ENCODE measurements at regions not wholly inside any gene's neighbourhood (a gene's known extent, or its start where the extent isn't known, plus 50 kb on each side); places are given as distances from the start of the nearest gene placed in this dataset.

DNA sequence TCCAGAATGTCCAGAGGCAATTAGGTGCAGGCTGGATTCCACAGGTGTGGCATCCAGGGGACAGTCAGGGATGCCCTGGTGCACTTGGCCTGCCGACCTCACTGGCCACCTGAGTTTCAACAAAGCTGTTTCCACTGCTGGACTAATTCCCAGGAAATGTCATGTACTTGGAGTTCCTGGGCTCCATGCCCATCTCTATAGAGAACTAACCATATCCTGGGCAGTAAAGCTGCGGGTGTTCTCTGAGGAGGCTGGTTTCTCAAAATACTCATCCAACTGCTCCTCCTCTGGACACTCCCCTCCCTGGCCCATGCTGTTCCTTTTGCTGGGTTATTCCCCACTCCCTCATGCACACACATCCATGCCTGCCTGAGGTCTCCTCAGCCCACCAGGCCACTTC is 161.9 kb upstream of the SKOR2 start:
- TF ChIP-seq TCF7L2 (IDR thresholded peaks at IDR 0.05; ENCODE audit: low read depth, low read length) (no peak), REST (IDR thresholded peaks at IDR 0.05; ENCODE audit: insufficient read depth in 1 of 2, low read depth in 2 of 2, low read length in 1 of 2) (no peak), CTCF (IDR thresholded peaks at IDR 0.05) (no peak), SIN3A (IDR thresholded peaks at IDR 0.05; ENCODE audit: borderline replicate concordance, insufficient read depth, low read depth, low read length) (no peak)
- no peak for DNase-seq (ENCODE audit: low read depth, low spot score)
- intact Hi-C loops (cut with micrococcal nuclease; ENCODE audit: unreplicated experiment) (no loop called here), in situ Hi-C loops (cut with HindIII; ENCODE audit: low pct_unique_long_range_greater_than_20kb, low sequenced_read_pairs) (no loop called here)
- H3K27me3 ChIP-seq (ENCODE audit: control insufficient read depth, insufficient read depth, low read length), result peaks cover 3% of the 10 kb centered on the region; the same call in 1 of the 2 replicates
- no peaks in the 10 kb centered on the region for H3K4me1 ChIP-seq (ENCODE audit: control insufficient read depth, insufficient read depth, low read length)
- BruUV-seq (replicated peaks), result no TSS peak
- CTCF ChIA-PET, result no interaction called here
- POLR2A ChIA-PET, result no interaction called here
- no peaks in the 10 kb centered on the region for H3K36me3 ChIP-seq (ENCODE audit: control insufficient read depth, insufficient read depth, low read length)
- ATAC-seq, result no peak
- no peak overlapping the region for H3K4me3 ChIP-seq (ENCODE audit: low read depth in 2 of 2, low read length in 2 of 2)
- H3K27ac ChIP-seq (ENCODE audit: low read length), result no peak overlapping the region
- H3K9me3 ChIP-seq (ENCODE audit: control insufficient read depth, insufficient read depth, low read depth, low read length), result no peaks in the 10 kb centered on the region

- no TSS peak for BruUV-seq (replicated peaks)
- no peak overlapping the region for H3K4me3 ChIP-seq (ENCODE audit: low read depth in 2 of 2, low read length in 2 of 2)
- H3K4me1 ChIP-seq (ENCODE audit: control insufficient read depth, insufficient read depth, low read length), result no peaks in the 10 kb centered on the region
- intact Hi-C loops (cut with micrococcal nuclease; ENCODE audit: unreplicated experiment) (no loop called here), in situ Hi-C loops (cut with HindIII; ENCODE audit: low pct_unique_long_range_greater_than_20kb, low sequenced_read_pairs) (no loop called here)
- H3K27me3 ChIP-seq (ENCODE audit: control insufficient read depth, insufficient read depth, low read length), result peaks cover 3% of the 10 kb centered on the region; the same call in 1 of the 2 replicates
- ChIA-PET CTCF (no interaction called here), POLR2A (no interaction called here)
- no peak for ATAC-seq
- no peaks in the 10 kb centered on the region for H3K36me3 ChIP-seq (ENCODE audit: control insufficient read depth, insufficient read depth, low read length)
- H3K9me3 ChIP-seq (ENCODE audit: control insufficient read depth, insufficient read depth, low read depth, low read length), result no peaks in the 10 kb centered on the region
- no peak for DNase-seq (ENCODE audit: low read depth, low spot score)
- TF ChIP-seq REST (IDR thresholded peaks at IDR 0.05; ENCODE audit: insufficient read depth in 1 of 2, low read depth in 2 of 2, low read length in 1 of 2) (no peak), SIN3A (IDR thresholded peaks at IDR 0.05; ENCODE audit: borderline replicate concordance, insufficient read depth, low read depth, low read length) (no peak), CTCF (IDR thresholded peaks at IDR 0.05) (no peak)
- H3K27ac ChIP-seq (ENCODE audit: low read length), result no peak overlapping the region
Observed at GRCh38 chr18:47412924-47413323, 161.5 kb upstream of the SKOR2 start.

Data from Panc1 (cell line).